ENCODE measurements at regions not wholly inside any gene's neighbourhood (a gene's known extent, or its start where the extent isn't known, plus 50 kb on each side); places are given as distances from the start of the nearest gene placed in this dataset.

DNA sequence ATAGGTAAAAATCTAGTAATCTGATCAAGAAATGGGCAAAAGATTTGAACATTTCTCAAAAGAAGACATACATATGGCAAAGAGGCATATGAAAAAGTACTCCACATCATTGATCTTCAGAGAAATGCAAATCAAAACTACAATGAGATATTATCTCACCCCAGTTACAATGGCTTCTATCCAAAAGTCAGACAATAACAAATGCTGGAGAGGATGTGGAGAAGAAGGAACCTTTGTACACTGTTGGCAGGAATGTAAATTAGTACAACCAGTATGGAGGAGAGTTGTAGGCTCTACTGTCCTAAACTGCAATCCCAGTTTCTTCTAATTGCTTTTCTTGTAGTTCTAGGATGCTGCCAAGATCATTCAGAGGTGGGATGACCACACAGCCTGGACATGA lies 193.5 kb upstream of the RFX3 start (continued):
- no peak for TF ChIP-seq HSF1 (IDR thresholded peaks at IDR 0.05; ENCODE audit: low read depth, low read length)
- TF ChIP-seq, protein P1, sequence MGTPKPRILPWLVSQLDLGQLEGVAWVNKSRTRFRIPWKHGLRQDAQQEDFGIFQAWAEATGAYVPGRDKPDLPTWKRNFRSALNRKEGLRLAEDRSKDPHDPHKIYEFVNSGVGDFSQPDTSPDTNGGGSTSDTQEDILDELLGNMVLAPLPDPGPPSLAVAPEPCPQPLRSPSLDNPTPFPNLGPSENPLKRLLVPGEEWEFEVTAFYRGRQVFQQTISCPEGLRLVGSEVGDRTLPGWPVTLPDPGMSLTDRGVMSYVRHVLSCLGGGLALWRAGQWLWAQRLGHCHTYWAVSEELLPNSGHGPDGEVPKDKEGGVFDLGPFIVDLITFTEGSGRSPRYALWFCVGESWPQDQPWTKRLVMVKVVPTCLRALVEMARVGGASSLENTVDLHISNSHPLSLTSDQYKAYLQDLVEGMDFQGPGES (IDR thresholded peaks at IDR 0.05), result no peak
- TF ChIP-seq, protein P2, sequence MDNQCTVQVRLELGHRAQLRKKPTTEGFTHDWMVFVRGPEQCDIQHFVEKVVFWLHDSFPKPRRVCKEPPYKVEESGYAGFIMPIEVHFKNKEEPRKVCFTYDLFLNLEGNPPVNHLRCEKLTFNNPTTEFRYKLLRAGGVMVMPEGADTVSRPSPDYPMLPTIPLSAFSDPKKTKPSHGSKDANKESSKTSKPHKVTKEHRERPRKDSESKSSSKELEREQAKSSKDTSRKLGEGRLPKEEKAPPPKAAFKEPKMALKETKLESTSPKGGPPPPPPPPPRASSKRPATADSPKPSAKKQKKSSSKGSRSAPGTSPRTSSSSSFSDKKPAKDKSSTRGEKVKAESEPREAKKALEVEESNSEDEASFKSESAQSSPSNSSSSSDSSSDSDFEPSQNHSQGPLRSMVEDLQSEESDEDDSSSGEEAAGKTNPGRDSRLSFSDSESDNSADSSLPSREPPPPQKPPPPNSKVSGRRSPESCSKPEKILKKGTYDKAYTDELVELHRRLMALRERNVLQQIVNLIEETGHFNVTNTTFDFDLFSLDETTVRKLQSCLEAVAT (IDR thresholded peaks at IDR 0.05), result no peak

DNA sequence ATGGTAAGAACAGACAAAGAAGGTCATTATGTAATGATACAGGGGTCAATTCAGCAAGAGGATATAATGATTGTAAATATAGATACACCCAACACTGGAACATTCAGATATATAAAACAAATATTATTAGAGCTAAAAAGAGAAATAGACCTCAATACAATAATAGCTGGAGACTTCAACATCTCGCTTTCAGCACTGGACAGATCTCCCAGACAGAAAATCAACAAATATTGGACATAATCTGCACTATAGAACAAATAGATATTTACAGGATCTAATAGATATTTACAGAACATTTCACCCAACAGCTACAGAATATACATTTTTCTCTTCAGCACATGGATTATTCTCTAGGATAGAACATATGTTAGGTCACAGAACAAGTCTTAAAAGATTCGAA lies 190.6 kb upstream of the RFX3 start:
- no peak overlapping the region for H2AFZ ChIP-seq (ENCODE audit: control insufficient read depth, low read depth, low read length)

More for the DNA sequence above, 190.6 kb upstream of the RFX3 start:
- no peak for ATAC-seq
- in situ Hi-C loops (cut with MboI) (no loop called here), intact Hi-C loops (cut with micrococcal nuclease; ENCODE audit: unreplicated experiment) (no loop called here)
- no peak for DNase-seq (ENCODE audit: low read depth, low spot score)
- Histone ChIP-seq H3K4me2 (ENCODE audit: control insufficient read depth, insufficient read depth) (no peak overlapping the region), H3K36me3 (ENCODE audit: control insufficient read depth in 2 of 2, insufficient read depth in 2 of 2, low read length in 1 of 2) (no peaks in the 10 kb centered on the region), H3K27ac (ENCODE audit: control insufficient read depth, insufficient read depth) (no peak overlapping the region), H3K79me2 (ENCODE audit: control insufficient read depth, insufficient read depth, low read length) (no peaks in the 10 kb centered on the region), H3K9me3 (replicated peaks; ENCODE audit: control insufficient read depth, insufficient read depth, low read length) (no peaks in the 10 kb centered on the region), H3K4me1 (ENCODE audit: control insufficient read depth, insufficient read depth, low read length) (no peaks in the 10 kb centered on the region), H3K4me3 (no peak overlapping the region), H3K9ac (ENCODE audit: control insufficient read depth, insufficient read depth, low read length) (no peak overlapping the region), H4K20me1 (ENCODE audit: control insufficient read depth, insufficient read depth) (no peaks in the 10 kb centered on the region), H3K27me3 (replicated peaks in 1 of 2; ENCODE audit: control insufficient read depth in 2 of 2, insufficient read depth in 2 of 2, low read length in 1 of 2) (no peaks in the 10 kb centered on the region)
- BruUV-seq (replicated peaks), result no TSS peak
- ChIA-PET POLR2A (no interaction called here), SMC1A (ENCODE audit: uncharacterized antibody, unreplicated experiment) (no interaction called here), CTCF (no interaction called here), RAD21 (ENCODE audit: unreplicated experiment) (no interaction called here)
- FAIRE-seq, result no peak
- WGBS (ENCODE audit: insufficient coverage, insufficient replicate concordance, low lambda C conversion rate, missing lambda C conversion rate), result 2% methylated on average over 2 of the region's 2 CpGs
- TF ChIP-seq, protein P3, sequence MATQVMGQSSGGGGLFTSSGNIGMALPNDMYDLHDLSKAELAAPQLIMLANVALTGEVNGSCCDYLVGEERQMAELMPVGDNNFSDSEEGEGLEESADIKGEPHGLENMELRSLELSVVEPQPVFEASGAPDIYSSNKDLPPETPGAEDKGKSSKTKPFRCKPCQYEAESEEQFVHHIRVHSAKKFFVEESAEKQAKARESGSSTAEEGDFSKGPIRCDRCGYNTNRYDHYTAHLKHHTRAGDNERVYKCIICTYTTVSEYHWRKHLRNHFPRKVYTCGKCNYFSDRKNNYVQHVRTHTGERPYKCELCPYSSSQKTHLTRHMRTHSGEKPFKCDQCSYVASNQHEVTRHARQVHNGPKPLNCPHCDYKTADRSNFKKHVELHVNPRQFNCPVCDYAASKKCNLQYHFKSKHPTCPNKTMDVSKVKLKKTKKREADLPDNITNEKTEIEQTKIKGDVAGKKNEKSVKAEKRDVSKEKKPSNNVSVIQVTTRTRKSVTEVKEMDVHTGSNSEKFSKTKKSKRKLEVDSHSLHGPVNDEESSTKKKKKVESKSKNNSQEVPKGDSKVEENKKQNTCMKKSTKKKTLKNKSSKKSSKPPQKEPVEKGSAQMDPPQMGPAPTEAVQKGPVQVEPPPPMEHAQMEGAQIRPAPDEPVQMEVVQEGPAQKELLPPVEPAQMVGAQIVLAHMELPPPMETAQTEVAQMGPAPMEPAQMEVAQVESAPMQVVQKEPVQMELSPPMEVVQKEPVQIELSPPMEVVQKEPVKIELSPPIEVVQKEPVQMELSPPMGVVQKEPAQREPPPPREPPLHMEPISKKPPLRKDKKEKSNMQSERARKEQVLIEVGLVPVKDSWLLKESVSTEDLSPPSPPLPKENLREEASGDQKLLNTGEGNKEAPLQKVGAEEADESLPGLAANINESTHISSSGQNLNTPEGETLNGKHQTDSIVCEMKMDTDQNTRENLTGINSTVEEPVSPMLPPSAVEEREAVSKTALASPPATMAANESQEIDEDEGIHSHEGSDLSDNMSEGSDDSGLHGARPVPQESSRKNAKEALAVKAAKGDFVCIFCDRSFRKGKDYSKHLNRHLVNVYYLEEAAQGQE (IDR thresholded peaks at IDR 0.05; ENCODE audit: low read depth, low read length), result 0 out of 2 replicates have a peak, but pooled peaks have one; percentile 53
- no peak for TF ChIP-seq CBFB (IDR thresholded peaks at IDR 0.05; ENCODE audit: low read depth)
- no peak for TF ChIP-seq FOS (IDR thresholded peaks at IDR 0.05; ENCODE audit: borderline replicate concordance, extremely low read depth, insufficient read length)
- TF ChIP-seq NFIC (IDR thresholded peaks at IDR 0.05; ENCODE audit: low read depth, low read length), result no peak
- no peak for TF ChIP-seq LARP7 (IDR thresholded peaks at IDR 0.05)
- TF ChIP-seq, protein P4, sequence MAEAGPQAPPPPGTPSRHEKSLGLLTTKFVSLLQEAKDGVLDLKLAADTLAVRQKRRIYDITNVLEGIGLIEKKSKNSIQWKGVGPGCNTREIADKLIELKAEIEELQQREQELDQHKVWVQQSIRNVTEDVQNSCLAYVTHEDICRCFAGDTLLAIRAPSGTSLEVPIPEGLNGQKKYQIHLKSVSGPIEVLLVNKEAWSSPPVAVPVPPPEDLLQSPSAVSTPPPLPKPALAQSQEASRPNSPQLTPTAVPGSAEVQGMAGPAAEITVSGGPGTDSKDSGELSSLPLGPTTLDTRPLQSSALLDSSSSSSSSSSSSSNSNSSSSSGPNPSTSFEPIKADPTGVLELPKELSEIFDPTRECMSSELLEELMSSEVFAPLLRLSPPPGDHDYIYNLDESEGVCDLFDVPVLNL (IDR thresholded peaks at IDR 0.05; ENCODE audit: low read depth, low read length), result no peak
- TF ChIP-seq, protein P5, sequence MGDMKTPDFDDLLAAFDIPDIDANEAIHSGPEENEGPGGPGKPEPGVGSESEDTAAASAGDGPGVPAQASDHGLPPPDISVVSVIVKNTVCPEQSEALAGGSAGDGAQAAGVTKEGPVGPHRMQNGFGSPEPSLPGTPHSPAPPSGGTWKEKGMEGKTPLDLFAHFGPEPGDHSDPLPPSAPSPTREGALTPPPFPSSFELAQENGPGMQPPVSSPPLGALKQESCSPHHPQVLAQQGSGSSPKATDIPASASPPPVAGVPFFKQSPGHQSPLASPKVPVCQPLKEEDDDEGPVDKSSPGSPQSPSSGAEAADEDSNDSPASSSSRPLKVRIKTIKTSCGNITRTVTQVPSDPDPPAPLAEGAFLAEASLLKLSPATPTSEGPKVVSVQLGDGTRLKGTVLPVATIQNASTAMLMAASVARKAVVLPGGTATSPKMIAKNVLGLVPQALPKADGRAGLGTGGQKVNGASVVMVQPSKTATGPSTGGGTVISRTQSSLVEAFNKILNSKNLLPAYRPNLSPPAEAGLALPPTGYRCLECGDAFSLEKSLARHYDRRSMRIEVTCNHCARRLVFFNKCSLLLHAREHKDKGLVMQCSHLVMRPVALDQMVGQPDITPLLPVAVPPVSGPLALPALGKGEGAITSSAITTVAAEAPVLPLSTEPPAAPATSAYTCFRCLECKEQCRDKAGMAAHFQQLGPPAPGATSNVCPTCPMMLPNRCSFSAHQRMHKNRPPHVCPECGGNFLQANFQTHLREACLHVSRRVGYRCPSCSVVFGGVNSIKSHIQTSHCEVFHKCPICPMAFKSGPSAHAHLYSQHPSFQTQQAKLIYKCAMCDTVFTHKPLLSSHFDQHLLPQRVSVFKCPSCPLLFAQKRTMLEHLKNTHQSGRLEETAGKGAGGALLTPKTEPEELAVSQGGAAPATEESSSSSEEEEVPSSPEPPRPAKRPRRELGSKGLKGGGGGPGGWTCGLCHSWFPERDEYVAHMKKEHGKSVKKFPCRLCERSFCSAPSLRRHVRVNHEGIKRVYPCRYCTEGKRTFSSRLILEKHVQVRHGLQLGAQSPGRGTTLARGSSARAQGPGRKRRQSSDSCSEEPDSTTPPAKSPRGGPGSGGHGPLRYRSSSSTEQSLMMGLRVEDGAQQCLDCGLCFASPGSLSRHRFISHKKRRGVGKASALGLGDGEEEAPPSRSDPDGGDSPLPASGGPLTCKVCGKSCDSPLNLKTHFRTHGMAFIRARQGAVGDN (IDR thresholded peaks at IDR 0.05), result no peak
